ENCODE measurements at regions not wholly inside any gene's neighbourhood (a gene's known extent, or its start where the extent isn't known, plus 50 kb on each side); places are given as distances from the start of the nearest gene placed in this dataset.

GRCh38 chr5:103391659-103392058, 133.1 kb downstream of the MACIR start:
- no peak for TF ChIP-seq TCF7L2 (IDR thresholded peaks at IDR 0.05; ENCODE audit: low read depth, low read length)
- no peak for TF ChIP-seq CTCF (IDR thresholded peaks at IDR 0.05)
- Histone ChIP-seq H3K27me3 (ENCODE audit: control insufficient read depth, insufficient read depth, low read length) (no peaks in the 10 kb centered on the region), H3K27ac (ENCODE audit: low read length) (no peak overlapping the region), H3K9me3 (ENCODE audit: control insufficient read depth, insufficient read depth, low read depth, low read length) (no peaks in the 10 kb centered on the region), H3K36me3 (ENCODE audit: control insufficient read depth, insufficient read depth, low read length) (no peaks in the 10 kb centered on the region), H3K4me3 (ENCODE audit: low read depth in 2 of 2, low read length in 2 of 2) (no peak overlapping the region), H3K4me1 (ENCODE audit: control insufficient read depth, insufficient read depth, low read length) (no peaks in the 10 kb centered on the region)
- ATAC-seq (no peak), DNase-seq (ENCODE audit: low read depth, low spot score) (no peak)
- intact Hi-C loops (cut with micrococcal nuclease; ENCODE audit: unreplicated experiment) (no loop called here), in situ Hi-C loops (cut with HindIII; ENCODE audit: low pct_unique_long_range_greater_than_20kb, low sequenced_read_pairs) (no loop called here)
- BruUV-seq (replicated peaks) = no TSS peak
- ChIA-PET POLR2A (no interaction called here), CTCF (no interaction called here)

DNA sequence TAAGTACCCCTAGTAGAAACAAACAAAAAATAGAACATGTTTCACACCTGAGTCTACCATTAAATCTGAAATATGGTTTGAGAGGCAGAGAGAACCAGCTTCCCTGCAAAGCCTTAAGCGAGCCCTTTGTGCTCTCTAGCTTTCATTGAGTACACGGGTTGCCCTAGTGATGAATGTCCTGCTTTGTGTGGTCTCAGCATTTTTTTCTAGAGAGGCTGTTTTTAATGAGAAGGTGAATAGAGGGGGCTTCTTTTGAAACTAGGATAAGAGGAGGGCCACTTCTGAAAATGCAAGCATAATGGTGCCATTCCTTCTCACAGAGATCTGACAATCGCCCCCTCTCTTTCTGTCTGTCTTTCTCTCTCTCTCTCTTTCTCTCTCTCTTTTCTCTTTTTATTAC, 131.3 kb downstream of the MACIR start:
- TF ChIP-seq SIN3A (IDR thresholded peaks at IDR 0.05; ENCODE audit: borderline replicate concordance, insufficient read depth, low read depth, low read length) (no peak), REST (IDR thresholded peaks at IDR 0.05; ENCODE audit: insufficient read depth in 1 of 2, low read depth in 2 of 2, low read length in 1 of 2) (no peak), TCF7L2 (IDR thresholded peaks at IDR 0.05; ENCODE audit: low read depth, low read length) (no peak), POLR2AphosphoS5 (IDR thresholded peaks at IDR 0.05; ENCODE audit: low read depth, low read length) (no peak), CTCF (IDR thresholded peaks at IDR 0.05) (no peak)
- no peaks in the 10 kb centered on the region for H3K9me3 ChIP-seq (ENCODE audit: control insufficient read depth, insufficient read depth, low read depth, low read length)
- intact Hi-C loops (cut with micrococcal nuclease; ENCODE audit: unreplicated experiment) (no loop called here), in situ Hi-C loops (cut with HindIII; ENCODE audit: low pct_unique_long_range_greater_than_20kb, low sequenced_read_pairs) (no loop called here)
- H3K4me3 ChIP-seq (ENCODE audit: low read depth in 2 of 2, low read length in 2 of 2) = no peak overlapping the region
- DNase-seq (ENCODE audit: low read depth, low spot score) (no peak), ATAC-seq (no peak)
- no TSS peak for BruUV-seq (replicated peaks)
- H3K27me3 ChIP-seq (ENCODE audit: control insufficient read depth, insufficient read depth, low read length) = no peaks in the 10 kb centered on the region
- no peak overlapping the region for H3K27ac ChIP-seq (ENCODE audit: low read length)
- H3K4me1 ChIP-seq (ENCODE audit: control insufficient read depth, insufficient read depth, low read length) = no peaks in the 10 kb centered on the region
- POLR2A ChIA-PET = no interaction called here
- CTCF ChIA-PET = no interaction called here
- H3K36me3 ChIP-seq (ENCODE audit: control insufficient read depth, insufficient read depth, low read length) = no peaks in the 10 kb centered on the region

DNA sequence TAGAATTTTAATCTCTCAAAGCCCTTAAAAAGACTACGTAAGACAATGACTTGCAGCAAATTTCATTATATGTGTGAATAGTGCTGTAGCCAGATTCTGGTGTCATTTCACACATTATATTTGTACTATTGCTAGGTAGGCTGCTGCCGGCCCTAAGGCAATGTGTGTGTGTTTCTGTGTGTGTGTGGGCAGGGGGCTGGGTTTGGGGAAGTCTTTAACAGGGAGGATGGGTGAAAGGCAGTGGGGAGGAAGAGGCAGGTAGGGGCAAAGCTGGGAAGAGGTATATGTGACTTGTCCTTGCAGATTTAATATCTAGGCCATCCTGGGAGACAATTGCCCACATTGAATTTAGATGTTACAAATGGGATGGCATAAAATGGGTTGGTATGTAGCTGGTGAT, 130.8 kb downstream of the MACIR start:
- intact Hi-C loops (cut with micrococcal nuclease; ENCODE audit: unreplicated experiment) (no loop called here), in situ Hi-C loops (cut with HindIII; ENCODE audit: low pct_unique_long_range_greater_than_20kb, low sequenced_read_pairs) (no loop called here)
- DNase-seq (ENCODE audit: low read depth, low spot score) (no peak), ATAC-seq (no peak)
- Histone ChIP-seq H3K9me3 (ENCODE audit: control insufficient read depth, insufficient read depth, low read depth, low read length) (no peaks in the 10 kb centered on the region), H3K4me1 (ENCODE audit: control insufficient read depth, insufficient read depth, low read length) (no peaks in the 10 kb centered on the region), H3K36me3 (ENCODE audit: control insufficient read depth, insufficient read depth, low read length) (no peaks in the 10 kb centered on the region), H3K27ac (ENCODE audit: low read length) (no peak overlapping the region), H3K27me3 (ENCODE audit: control insufficient read depth, insufficient read depth, low read length) (no peaks in the 10 kb centered on the region), H3K4me3 (ENCODE audit: low read depth in 2 of 2, low read length in 2 of 2) (no peak overlapping the region)
- ChIA-PET POLR2A (no interaction called here), CTCF (no interaction called here)
- TF ChIP-seq REST (IDR thresholded peaks at IDR 0.05; ENCODE audit: insufficient read depth in 1 of 2, low read depth in 2 of 2, low read length in 1 of 2) = no peak
- no peak for TF ChIP-seq CTCF (IDR thresholded peaks at IDR 0.05)
- TF ChIP-seq POLR2AphosphoS5 (IDR thresholded peaks at IDR 0.05; ENCODE audit: low read depth, low read length) = no peak
- no peak for TF ChIP-seq SIN3A (IDR thresholded peaks at IDR 0.05; ENCODE audit: borderline replicate concordance, insufficient read depth, low read depth, low read length)
- no peak for TF ChIP-seq TCF7L2 (IDR thresholded peaks at IDR 0.05; ENCODE audit: low read depth, low read length)
- no TSS peak for BruUV-seq (replicated peaks)

Data from Panc1 (cell line).